GM19455 (cell line): ENCODE measurements at regions not wholly inside any gene's neighbourhood (a gene's known extent, or its start where the extent isn't known, plus 50 kb on each side); places are given as distances from the start of the nearest gene placed in this dataset.
"Not testable (repeated sequence)": the region's sequence is repeated elsewhere in the genome, so short reads cannot be mapped to it uniquely, and the experiment has no call there.

ENCODE experiments used
- ATAC-seq: cut with Tn5 transposase; IDR thresholded peaks from one replicate; pipeline ENCODE4 v1.9.1; 2021; ENCODE audit not compliant: unreplicated experiment

DNA sequence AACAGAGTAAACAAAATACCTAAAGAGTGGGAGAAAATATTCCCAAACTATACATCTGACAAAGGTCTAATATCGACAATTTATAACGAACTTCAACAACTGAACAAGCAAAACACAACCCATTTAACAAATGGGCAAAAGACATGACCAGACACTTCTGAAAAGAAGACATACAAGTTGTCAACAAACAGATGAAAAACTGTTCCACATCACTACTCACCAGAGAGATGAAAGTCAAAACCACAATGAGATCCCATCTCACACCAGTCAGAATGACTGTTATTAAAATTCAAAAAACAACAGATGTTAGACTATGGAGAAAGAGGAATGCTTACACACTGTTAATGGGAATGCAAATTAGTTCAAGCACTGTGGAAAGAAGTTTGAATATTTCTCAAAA, 233.8 kb upstream of the EDNRB start:
- ATAC-seq = no peak

DNA sequence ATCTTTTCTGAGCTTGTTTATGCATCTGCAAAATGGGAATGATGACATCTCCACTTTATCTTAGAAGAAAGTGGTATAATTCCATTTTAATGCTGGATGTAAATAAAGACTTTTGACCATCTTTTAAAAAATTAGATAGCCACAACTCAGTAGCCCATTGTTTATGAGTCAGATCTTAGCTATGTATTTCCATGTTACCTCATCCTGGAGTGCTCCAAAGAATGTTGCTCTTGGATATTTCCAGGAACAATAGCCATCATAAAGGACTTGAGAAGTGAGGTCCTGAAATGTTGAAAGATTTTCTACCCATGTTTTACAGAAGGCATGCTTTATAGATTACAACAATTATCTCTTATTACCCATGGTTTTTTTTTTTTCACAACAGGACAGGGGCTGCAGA, 229.3 kb upstream of the EDNRB start:
- no peak for ATAC-seq

DNA sequence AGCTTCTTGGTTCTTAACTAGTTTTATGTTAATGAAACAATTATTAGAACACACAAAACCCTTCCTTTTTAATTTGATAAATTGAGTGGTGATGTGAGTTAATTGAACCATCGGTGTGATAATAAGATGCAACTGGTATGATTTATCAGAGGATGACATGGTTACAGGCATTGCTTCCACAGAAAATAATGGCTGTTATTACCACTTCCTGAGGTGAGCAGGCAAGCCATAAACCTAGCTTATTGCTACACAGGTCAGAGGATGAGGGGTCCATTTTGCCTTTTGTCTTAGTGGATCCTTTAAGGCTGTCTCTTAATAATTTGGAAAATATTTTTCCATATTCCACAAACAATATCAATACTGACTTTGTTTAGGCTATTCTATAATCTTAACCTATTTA, 226.6 kb upstream of the EDNRB start:
- ATAC-seq = no peak

DNA sequence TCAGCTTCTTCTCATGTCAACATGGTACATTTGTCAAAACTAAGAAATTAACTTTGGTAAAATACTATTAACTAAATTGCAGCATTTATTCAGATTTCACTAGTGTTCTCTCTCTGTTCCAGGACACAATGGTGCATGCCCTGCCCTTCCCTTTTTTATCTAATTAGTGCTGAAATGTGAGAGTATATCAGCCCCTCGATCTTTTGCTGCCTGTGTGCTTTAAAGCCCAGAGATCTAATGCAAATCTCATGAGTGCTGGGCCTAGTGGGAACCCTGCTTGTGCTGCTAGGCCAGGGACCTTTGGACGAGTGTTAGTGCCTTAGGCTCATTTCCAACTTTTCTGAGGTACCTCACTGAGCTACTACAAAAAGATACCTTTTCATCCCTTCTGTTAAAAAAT, 221.1 kb upstream of the EDNRB start:
- no peak for ATAC-seq

GRCh38 chr13:78138756-78139155, 220.1 kb upstream of the EDNRB start:
- ATAC-seq = no peak

GRCh38 chr13:78137404-78138142, 218.9 kb upstream of the EDNRB start:
- peak; percentile 87 for ATAC-seq

DNA sequence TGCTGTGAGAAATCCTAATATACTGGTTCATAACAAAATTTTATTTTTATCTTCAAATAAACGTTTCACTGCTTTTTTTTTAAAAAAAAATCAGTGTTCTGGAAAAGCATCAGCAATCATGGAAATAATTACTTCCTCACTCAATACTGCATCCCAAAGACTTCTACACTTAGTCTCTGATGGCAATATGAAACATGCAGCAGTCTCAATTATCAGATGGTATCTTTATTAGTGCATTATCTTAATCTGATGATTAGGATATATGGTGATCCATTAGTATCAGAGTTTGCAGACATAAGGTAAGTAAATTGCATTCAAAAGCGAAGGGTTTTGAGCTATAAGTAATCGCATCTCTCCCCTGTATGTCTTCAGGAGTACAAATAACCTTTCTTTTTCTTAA, 218.3 kb upstream of the EDNRB start:
- no peak for ATAC-seq

DNA sequence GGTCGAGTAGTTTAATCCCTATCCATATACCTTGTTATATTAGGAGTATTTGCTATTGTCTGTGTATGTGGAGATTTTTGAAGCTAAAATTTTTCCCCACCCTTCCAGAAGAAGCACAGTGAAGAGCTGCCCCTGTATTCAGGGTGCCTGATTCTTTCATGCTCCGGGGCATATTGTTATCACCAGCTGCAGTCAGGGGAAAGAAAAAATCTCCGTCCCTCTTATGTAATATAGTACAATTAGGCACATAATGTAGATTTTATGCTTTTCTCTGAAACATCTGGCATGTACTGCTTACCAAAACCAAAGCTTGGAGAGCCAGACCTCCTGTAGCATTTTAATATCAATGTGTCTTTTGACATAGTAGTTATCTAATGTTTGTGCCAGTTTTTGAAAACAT, 214.9 kb upstream of the EDNRB start:
- no peak for ATAC-seq

DNA sequence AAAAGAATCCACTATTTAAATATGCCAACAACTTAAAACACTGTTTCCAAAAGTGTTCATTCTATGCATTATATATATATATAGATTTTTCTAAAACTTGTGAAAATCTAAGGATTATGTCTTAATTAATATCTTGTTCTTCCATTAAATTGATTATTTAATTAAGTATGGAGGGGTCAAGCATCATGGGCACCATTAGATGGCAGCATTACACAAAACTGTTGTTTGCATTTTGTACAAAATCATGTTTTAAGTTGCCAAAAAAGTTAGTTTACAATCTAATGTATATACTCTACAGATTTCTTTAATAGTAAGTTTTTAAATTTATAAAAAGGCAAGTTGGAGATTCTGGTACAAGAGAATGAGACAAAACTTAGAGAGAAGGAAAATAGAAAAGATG, 213.2 kb upstream of the EDNRB start:
- no peak for ATAC-seq

GRCh38 chr13:78131346-78131745, 212.7 kb upstream of the EDNRB start:
- no peak for ATAC-seq

DNA sequence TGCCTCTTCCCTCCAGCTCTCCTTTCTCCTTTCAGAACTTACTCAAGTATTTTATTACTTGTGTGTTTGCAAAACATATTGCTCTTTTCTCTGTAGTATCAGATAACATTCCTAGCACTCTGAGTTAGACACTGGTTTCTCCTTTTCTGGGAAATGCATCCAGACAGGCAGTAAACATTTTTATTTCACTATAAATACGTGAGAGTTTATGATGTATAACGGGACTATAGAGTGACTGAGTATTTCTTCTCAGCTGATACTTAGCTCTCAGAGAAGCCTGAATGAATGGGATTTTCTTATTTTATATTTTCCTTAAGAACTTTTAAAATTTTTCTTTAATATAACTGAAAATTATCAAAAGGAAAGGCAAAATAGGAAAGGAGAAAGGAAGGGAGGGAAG, 211.2 kb upstream of the EDNRB start:
- no peak for ATAC-seq

DNA sequence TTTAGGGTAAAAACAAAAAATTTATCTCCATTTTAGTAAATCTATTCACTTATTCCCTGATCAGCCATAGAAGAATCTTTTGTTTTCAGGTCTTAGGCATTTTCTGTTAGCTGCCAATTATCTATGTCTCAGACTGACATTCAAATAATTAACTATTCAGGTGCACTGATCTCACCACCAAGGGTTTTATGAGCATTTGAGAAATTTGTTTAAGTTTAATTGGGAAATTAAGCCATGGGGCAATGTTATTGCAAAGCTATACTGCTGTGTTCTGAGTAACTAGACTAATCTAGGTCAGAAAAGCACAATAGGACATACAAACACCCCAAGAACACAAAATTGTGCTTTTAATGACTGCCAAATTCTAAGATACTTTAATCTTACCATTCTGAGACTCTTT, 210.7 kb upstream of the EDNRB start:
- ATAC-seq = no peak

GRCh38 chr13:78121459-78122348, 203.1 kb upstream of the EDNRB start:
- ATAC-seq = peak; percentile 52

- no peak for ATAC-seq
Observed at GRCh38 chr13:78121001-78121400, 202.4 kb upstream of the EDNRB start.

DNA sequence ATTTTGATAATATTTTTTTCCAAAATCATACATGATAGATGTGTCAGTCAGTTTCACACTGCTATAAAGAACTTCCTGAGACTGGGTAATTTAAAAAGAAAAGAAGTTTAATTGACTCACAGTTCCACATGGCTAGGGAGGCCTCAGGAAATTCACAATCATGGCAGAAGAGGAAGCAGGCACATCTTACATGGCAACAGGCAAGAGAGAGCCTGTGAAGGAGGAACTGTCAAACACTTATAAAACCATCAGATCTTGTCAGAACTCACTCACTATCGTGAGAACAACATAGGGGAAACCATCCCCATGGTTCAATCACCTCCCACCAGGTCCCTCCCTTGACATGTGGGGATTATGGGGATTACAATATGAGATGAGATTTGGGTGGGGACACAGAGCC, 201.5 kb upstream of the EDNRB start:
- ATAC-seq = not testable (repeated sequence)

DNA sequence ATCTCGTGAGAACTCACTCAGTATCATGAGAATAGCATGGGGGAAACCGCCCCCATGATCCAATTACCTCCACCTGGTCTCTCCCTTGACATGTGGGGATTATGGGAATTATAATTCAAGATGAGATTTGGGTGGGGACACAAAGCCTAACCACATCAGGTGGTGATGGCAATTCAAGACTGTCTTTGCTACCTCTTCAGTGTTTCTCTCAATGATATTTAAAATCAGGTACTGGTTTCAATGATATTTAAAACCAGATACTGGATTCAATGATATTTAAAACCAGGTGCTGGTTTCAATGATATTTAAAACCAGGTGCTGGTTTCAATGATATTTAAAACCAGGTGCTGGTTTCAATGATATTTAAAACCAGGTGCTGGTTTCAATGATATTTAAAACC, 198.4 kb upstream of the EDNRB start:
- ATAC-seq = not testable (repeated sequence)

DNA sequence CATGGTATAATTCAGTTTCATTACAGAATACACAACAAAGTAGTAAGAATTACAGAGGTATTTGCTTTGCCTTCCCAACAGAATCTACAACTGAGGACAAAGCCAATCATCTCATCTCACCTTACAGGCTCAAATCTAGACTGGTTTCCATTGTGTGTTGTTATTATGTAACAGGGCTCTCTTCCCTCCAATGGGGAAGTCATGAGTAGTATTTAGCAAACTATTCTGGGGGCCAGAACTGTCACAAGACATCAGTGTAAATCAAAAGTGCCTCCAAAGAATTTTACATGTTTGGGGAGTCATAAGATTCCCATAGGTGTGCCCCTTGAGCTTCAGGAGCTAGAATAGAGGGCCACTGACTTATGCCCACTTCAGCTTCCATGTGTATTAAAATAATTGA, 187.0 kb upstream of the EDNRB start:
- no peak for ATAC-seq

GRCh38 chr13:78103936-78104335, 185.3 kb upstream of the EDNRB start:
- ATAC-seq = no peak

- ATAC-seq = no peak
Observed at GRCh38 chr13:78102741-78103140, 184.1 kb upstream of the EDNRB start.

DNA sequence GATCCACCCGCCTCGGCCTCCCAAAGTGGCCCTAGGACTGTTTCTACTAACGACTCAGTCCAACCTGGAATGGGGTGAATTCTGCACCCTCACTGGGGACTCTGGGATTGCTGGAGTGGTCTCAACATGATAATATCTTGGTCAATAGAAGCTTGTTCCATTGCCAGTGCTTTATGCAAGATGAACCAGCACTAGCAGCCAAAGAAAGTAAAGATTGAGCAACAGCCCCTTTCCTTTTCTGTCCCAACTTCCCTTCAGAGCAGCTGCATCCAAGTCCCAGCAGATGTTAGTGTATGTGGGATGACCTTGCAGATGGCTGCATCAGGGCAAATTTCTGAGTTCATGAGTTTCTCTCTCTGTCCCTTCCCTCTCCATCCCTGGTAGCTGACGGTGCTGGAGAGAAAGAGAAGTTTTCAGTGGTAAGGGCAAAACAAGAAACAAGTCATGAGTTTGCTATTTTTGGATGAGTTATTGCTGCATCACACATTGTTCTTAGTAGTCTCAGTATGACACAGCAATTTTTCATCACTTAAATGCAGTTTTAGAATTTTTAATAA, 183.6 kb upstream of the EDNRB start:
- ATAC-seq = no peak

DNA sequence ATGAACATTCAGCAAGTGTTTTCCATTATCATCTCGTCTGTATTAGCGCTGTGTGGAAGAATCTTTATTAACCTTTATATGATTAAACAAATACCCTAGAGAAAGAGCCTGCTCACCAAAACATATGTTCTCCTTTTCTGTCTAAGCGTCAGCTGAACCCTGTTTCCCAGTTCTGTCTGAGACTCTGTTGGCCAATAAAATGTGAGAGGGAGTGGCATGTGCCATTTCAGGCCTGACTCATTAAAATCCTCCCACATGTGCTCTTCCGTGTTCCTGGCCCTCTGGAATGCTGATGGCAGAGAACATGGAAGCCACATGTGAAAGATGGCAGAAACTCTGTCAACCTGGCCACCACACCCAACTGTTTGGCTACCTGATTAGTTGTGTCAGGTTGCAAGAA, 181.9 kb upstream of the EDNRB start:
- ATAC-seq = no peak

DNA sequence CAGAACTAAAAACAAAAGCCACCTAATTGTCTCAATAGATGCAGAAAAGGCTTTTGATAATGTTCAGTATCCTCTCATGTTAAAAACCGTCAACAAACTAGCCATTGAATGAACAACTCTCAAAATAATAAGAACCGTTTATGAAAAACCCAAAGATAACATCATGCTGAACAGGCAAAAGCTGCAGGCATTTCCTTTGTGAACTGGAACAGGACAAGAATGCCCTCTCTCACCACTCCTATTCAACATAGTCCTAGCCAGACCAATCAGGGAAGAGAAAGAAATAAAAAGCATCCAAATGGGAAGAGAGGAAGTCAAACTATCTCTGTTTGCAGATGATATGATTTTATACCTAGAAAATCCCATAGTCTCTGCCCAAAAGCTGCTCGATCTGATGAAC, 179.6 kb upstream of the EDNRB start:
- ATAC-seq = no peak
